ENCODE measurements at regions not wholly inside any gene's neighbourhood (a gene's known extent, or its start where the extent isn't known, plus 50 kb on each side); places are given as distances from the start of the nearest gene placed in this dataset.

- DNase-seq (ENCODE audit: low read depth, low spot score) = no peak
Measured at GRCh38 chr12:111197376-111197944, 171.4 kb downstream of the PHETA1 start.

- no peak for DNase-seq (ENCODE audit: low read depth, low spot score)
Measured at GRCh38 chr12:111196532-111196931, 172.4 kb downstream of the PHETA1 start.

- DNase-seq (ENCODE audit: low read depth, low spot score) = no peak
Measured at GRCh38 chr12:111195316-111195715, 173.6 kb downstream of the PHETA1 start.

GRCh38 chr12:111194703-111195051, 174.2 kb downstream of the PHETA1 start:
- DNase-seq (ENCODE audit: low read depth, low spot score) = no peak

GRCh38 chr12:111193977-111194702, 174.8 kb downstream of the PHETA1 start:
- no peak for DNase-seq (ENCODE audit: low read depth, low spot score)

- DNase-seq (ENCODE audit: low read depth, low spot score) = no peak
Measured at GRCh38 chr12:111193496-111193895, 175.4 kb downstream of the PHETA1 start.

GRCh38 chr12:111193067-111193466, 175.8 kb downstream of the PHETA1 start:
- no peak for DNase-seq (ENCODE audit: low read depth, low spot score)

- no peak for DNase-seq (ENCODE audit: low read depth, low spot score)
Measured at GRCh38 chr12:111192647-111193046, 176.2 kb downstream of the PHETA1 start.

- no peak for DNase-seq (ENCODE audit: low read depth, low spot score)
Measured at GRCh38 chr12:111190741-111191526, 178.0 kb downstream of the PHETA1 start.

GRCh38 chr12:111189792-111190191, 179.1 kb downstream of the PHETA1 start:
- no peak for DNase-seq (ENCODE audit: low read depth, low spot score)

GRCh38 chr12:111188436-111188835, 180.5 kb downstream of the PHETA1 start:
- DNase-seq (ENCODE audit: low read depth, low spot score) = no peak

- DNase-seq (ENCODE audit: low read depth, low spot score) = no peak
Measured at GRCh38 chr12:111186347-111186746, 182.5 kb downstream of the PHETA1 start.

GRCh38 chr12:111185889-111186227, 183.0 kb downstream of the PHETA1 start:
- DNase-seq (ENCODE audit: low read depth, low spot score) = no peak

GRCh38 chr12:111185206-111185888, 183.5 kb downstream of the PHETA1 start:
- DNase-seq (ENCODE audit: low read depth, low spot score) = no peak

- no peak for DNase-seq (ENCODE audit: low read depth, low spot score)
Measured at GRCh38 chr12:111184161-111184560, 184.7 kb downstream of the PHETA1 start.

GRCh38 chr12:111183094-111183493, 185.8 kb downstream of the PHETA1 start:
- no peak for DNase-seq (ENCODE audit: low read depth, low spot score)

- no peak for DNase-seq (ENCODE audit: low read depth, low spot score)
Measured at GRCh38 chr12:111182382-111182781, 186.5 kb downstream of the PHETA1 start.

GRCh38 chr12:111181143-111181726, 187.7 kb downstream of the PHETA1 start:
- no peak for DNase-seq (ENCODE audit: low read depth, low spot score)

GRCh38 chr12:111180426-111181142, 188.3 kb downstream of the PHETA1 start:
- no peak for DNase-seq (ENCODE audit: low read depth, low spot score)

- peak; percentile 35 for DNase-seq (ENCODE audit: low read depth, low spot score)
Measured at GRCh38 chr12:111178181-111179081, 190.5 kb downstream of the PHETA1 start.
